Heart left ventricle (tissue), 13 donors: ENCODE measurements at regions not wholly inside any gene's neighbourhood (a gene's known extent, or its start where the extent isn't known, plus 50 kb on each side); places are given as distances from the start of the nearest gene placed in this dataset.

ENCODE experiments used
- CTCF ChIP-seq, 12 donors: fragments of 200-600 bp; sonication (generic) in 4 of 12; IDR thresholded peaks; one replicate each; pipeline versions ENCODE4 v1.5.0 to v1.8.0; 2018 to 2022; ENCODE audit warnings: antibody characterized with exemption in 12 of 12, mild to moderate bottlenecking in 5 of 12
- POLR2A ChIP-seq, 2 donors: fragments of 450-650 bp; IDR thresholded peaks; one replicate each; pipeline ENCODE4 v1.6.1; 2017; ENCODE audit warnings: antibody characterized with exemption in 2 of 2, mild to moderate bottlenecking in 2 of 2, moderate library complexity in 2 of 2
- donor health status: ischemic (EF 13 %, LVEDD 7.1; RV severe dilation, severe dysfunction).
- donor health status: DM: no; HTN: yes; CAD: no.
- donor health status: DM: no; HTN: no; CAD: no.
- donor health status: ischemic (EF 25% LVEDD 6.9; RV normal size, moderate dysfunction).
- donor health status: ischemic (EF 25% LVEDD 5.7; RV mildly dilated, moderate dysfunction).
- donor health status: ischemic (EF 35%, LVEDD 5.7; RV mildly dilated, moderate dysfunction).
- donor health status: nonischemic (EF 11% LVEDD 7.7; RV severe dilation, severe dysfunction).
- donor health status: DM: yes; HTN: yes; CAD: no.
- donor health status: PGD.
- donor health status: ischemic (EF 29% LVEDD 5.4; RV normal size, mild dysfunction).
- donor health status: nonischemic (EF 23%, LVEDD 6.1; RV moderate dilation, normal function).

GRCh38 chr4:63921561-63921960 lies 487.7 kb downstream of the TECRL start:
- TF ChIP-seq CTCF (IDR thresholded peaks at IDR 0.05): no peak
- TF ChIP-seq POLR2A (IDR thresholded peaks at IDR 0.05): no peak
